Vagina (tissue), 2 donors: ENCODE measurements at regions not wholly inside any gene's neighbourhood (a gene's known extent, or its start where the extent isn't known, plus 50 kb on each side); places are given as distances from the start of the nearest gene placed in this dataset.

Experiments used
- DNase-seq, 2 donors: peaks; one replicate each; pipeline ENCODE4 v3.0.0-alpha.2; 2017; ENCODE audit errors: extremely low spot score in 2 of 2
- H3K27ac ChIP-seq: fragments of 200-600 bp; sonication (generic); one replicate; pipeline ENCODE4 v1.5.1; 2019
- H3K27me3 ChIP-seq: fragments of 200-600 bp; sonication (generic); one replicate; pipeline ENCODE4 v1.5.1; 2019
- H3K36me3 ChIP-seq, 2 donors: fragments of 200-600 bp; sonication (generic); one replicate each; pipeline ENCODE4 v1.5.1; 2017 to 2019
- H3K4me1 ChIP-seq: fragments of 200-600 bp; sonication (generic); one replicate; pipeline ENCODE4 v1.5.1; 2019
- H3K4me3 ChIP-seq, 2 donors: fragments of 200-600 bp; sonication (generic); 1 replicate in 1 of 2; 2 replicates in 1 of 2; pipeline ENCODE4 v1.5.1; 2016 to 2019
- H3K9me3 ChIP-seq: fragments of 200-600 bp; sonication (generic); one replicate; pipeline ENCODE4 v1.5.1; 2019
- CTCF ChIP-seq, 3 experiments: fragments of 450-650 bp in 2 of 3; fragments of 200-600 bp in 1 of 3; sonication (generic) in 1 of 3; IDR thresholded peaks; one replicate each; pipeline ENCODE4 v1.5.1; 2017 to 2019; ENCODE audit warnings: antibody characterized with exemption in 3 of 3, mild to moderate bottlenecking in 2 of 3, moderate library complexity in 2 of 3
- POLR2A ChIP-seq, 2 donors: fragments of 450-650 bp; IDR thresholded peaks; one replicate each; pipeline ENCODE4 v1.6.1; 2017; ENCODE audit warnings: antibody characterized with exemption in 2 of 2, mild to moderate bottlenecking in 2 of 2, moderate library complexity in 2 of 2
- POLR2AphosphoS5 ChIP-seq, 2 donors: sonication (generic); formaldehyde crosslinking; IDR thresholded peaks; one replicate each; pipeline ENCODE4 v1.9.0; 2017; ENCODE audit warnings: antibody characterized with exemption in 2 of 2, mild to moderate bottlenecking in 2 of 2, low read depth in 1 of 2; ENCODE audit not compliant: insufficient read depth in 1 of 2
- intact Hi-C: fragments of 100-400 bp; cut with DNase I; formaldehyde crosslinking; loops from one replicate; pipeline ENCODE4 v1.15.1; 2023

GRCh38 chr3:67127254-67127653, 129.1 kb downstream of the KBTBD8 start:
- intact Hi-C loops, result no loop called here
- H3K4me1 ChIP-seq, result no peaks in the 10 kb centered on the region
- TF ChIP-seq POLR2AphosphoS5 (IDR thresholded peaks at IDR 0.05; ENCODE audit: insufficient read depth in 1 of 2, low read depth in 1 of 2), result no peak
- TF ChIP-seq POLR2A (IDR thresholded peaks at IDR 0.05), result no peak
- no peak for TF ChIP-seq CTCF (IDR thresholded peaks at IDR 0.05)
- no peak for DNase-seq
- H3K36me3 ChIP-seq, result no peaks in the 10 kb centered on the region
- H3K4me3 ChIP-seq, result no peak overlapping the region
- no peak overlapping the region for H3K27ac ChIP-seq
- no peaks in the 10 kb centered on the region for H3K9me3 ChIP-seq
- H3K27me3 ChIP-seq, result no peaks in the 10 kb centered on the region

- H3K27me3 ChIP-seq, result no peaks in the 10 kb centered on the region
- no peaks in the 10 kb centered on the region for H3K36me3 ChIP-seq
- TF ChIP-seq POLR2AphosphoS5 (IDR thresholded peaks at IDR 0.05; ENCODE audit: insufficient read depth in 1 of 2, low read depth in 1 of 2) (no peak), POLR2A (IDR thresholded peaks at IDR 0.05) (no peak), CTCF (IDR thresholded peaks at IDR 0.05) (no peak)
- no peaks in the 10 kb centered on the region for H3K9me3 ChIP-seq
- intact Hi-C loops, result no loop called here
- no peak for DNase-seq
- H3K4me1 ChIP-seq, result no peaks in the 10 kb centered on the region
- H3K27ac ChIP-seq, result no peak overlapping the region
- H3K4me3 ChIP-seq, result no peak overlapping the region
Measured at GRCh38 chr3:67142432-67142831, 144.3 kb downstream of the KBTBD8 start.

- H3K4me3 ChIP-seq, result no peak overlapping the region
Measured at GRCh38 chr3:67145738-67146137, 147.6 kb downstream of the KBTBD8 start.

GRCh38 chr3:67154429-67154828, 156.3 kb downstream of the KBTBD8 start:
- no peak for DNase-seq
- Histone ChIP-seq H3K4me3 (no peak overlapping the region), H3K4me1 (no peaks in the 10 kb centered on the region), H3K27ac (no peak overlapping the region), H3K9me3 (no peaks in the 10 kb centered on the region), H3K36me3 (no peaks in the 10 kb centered on the region), H3K27me3 (no peaks in the 10 kb centered on the region)
- TF ChIP-seq POLR2AphosphoS5 (IDR thresholded peaks at IDR 0.05; ENCODE audit: insufficient read depth in 1 of 2, low read depth in 1 of 2) (no peak), POLR2A (IDR thresholded peaks at IDR 0.05) (no peak), CTCF (IDR thresholded peaks at IDR 0.05) (no peak)
- intact Hi-C loops, result no loop called here

More at GRCh38 chr3:67145738-67146137, 147.6 kb downstream of the KBTBD8 start:
- intact Hi-C loops, result no loop called here
- no peaks in the 10 kb centered on the region for H3K27me3 ChIP-seq
- no peak overlapping the region for H3K27ac ChIP-seq
- H3K4me1 ChIP-seq, result no peaks in the 10 kb centered on the region
- DNase-seq, result no peak
- H3K9me3 ChIP-seq, result no peaks in the 10 kb centered on the region
- no peaks in the 10 kb centered on the region for H3K36me3 ChIP-seq
- TF ChIP-seq POLR2A (IDR thresholded peaks at IDR 0.05) (no peak), POLR2AphosphoS5 (IDR thresholded peaks at IDR 0.05; ENCODE audit: insufficient read depth in 1 of 2, low read depth in 1 of 2) (no peak), CTCF (IDR thresholded peaks at IDR 0.05) (no peak)

GRCh38 chr3:67167481-67167880, 169.4 kb downstream of the KBTBD8 start:
- Histone ChIP-seq H3K27me3 (no peaks in the 10 kb centered on the region), H3K4me3 (no peak overlapping the region), H3K36me3 (no peaks in the 10 kb centered on the region), H3K9me3 (no peaks in the 10 kb centered on the region), H3K4me1 (no peaks in the 10 kb centered on the region), H3K27ac (no peak overlapping the region)
- TF ChIP-seq POLR2AphosphoS5 (IDR thresholded peaks at IDR 0.05; ENCODE audit: insufficient read depth in 1 of 2, low read depth in 1 of 2) (no peak), POLR2A (IDR thresholded peaks at IDR 0.05) (no peak), CTCF (IDR thresholded peaks at IDR 0.05) (no peak)
- DNase-seq, result no peak
- intact Hi-C loops, result no loop called here
